SK-N-MC (cell line): ENCODE measurements at regions not wholly inside any gene's neighbourhood (a gene's known extent, or its start where the extent isn't known, plus 50 kb on each side); places are given as distances from the start of the nearest gene placed in this dataset.

Experiments used
- EZH2 ChIP-seq: fragments of 200-600 bp; sonication (generic); IDR thresholded peaks from one replicate; pipeline ENCODE4 v1.6.1; 2017; ENCODE audit warnings: antibody characterized with exemption
- POLR2AphosphoS5 ChIP-seq: IDR thresholded peaks from 2 replicates; pipeline ENCODE4 v1.6.1; 2012; ENCODE audit warnings: mild to moderate bottlenecking, low read depth, low read length, borderline replicate concordance

- TF ChIP-seq POLR2AphosphoS5 (no peak), EZH2 (no peak)
Measured at GRCh38 chr4:60648774-60649173, 551.4 kb upstream of the ADGRL3 start.
